DMS53 treated with DMSO at 0.1 percent for 48 hours (cell line): ENCODE measurements at regions not wholly inside any gene's neighbourhood (a gene's known extent, or its start where the extent isn't known, plus 50 kb on each side); places are given as distances from the start of the nearest gene placed in this dataset.
"Not testable (repeated sequence)": the region's sequence is repeated elsewhere in the genome, so short reads cannot be mapped to it uniquely, and the experiment has no call there.

Experiments
- DNase-seq: peaks from one replicate; lab custom pipeline; 2025; ENCODE audit not compliant: unreplicated experiment; lab: John Stamatoyannopoulos, UW

DNA sequence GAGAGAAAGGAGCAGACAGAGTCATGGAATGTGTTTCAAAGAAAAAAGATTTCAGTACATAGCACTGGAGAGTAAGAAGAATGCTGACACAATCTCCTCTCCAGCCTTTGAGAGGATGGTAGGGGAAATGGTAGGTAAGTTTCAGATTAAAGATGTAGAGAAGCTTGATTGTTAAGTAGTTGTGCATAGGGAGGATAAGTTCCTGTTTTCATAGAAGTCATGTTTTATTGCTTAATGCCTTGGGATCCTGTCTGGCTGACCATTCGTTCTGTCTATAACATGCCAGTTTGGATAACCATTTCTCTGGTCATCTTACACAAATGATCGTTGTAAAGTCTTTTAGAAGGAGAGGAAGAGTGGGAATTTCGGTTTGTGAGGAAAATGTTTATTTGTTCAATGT is 95.7 kb upstream of the IGSF10 start:
- DNase-seq = no peak

DNA sequence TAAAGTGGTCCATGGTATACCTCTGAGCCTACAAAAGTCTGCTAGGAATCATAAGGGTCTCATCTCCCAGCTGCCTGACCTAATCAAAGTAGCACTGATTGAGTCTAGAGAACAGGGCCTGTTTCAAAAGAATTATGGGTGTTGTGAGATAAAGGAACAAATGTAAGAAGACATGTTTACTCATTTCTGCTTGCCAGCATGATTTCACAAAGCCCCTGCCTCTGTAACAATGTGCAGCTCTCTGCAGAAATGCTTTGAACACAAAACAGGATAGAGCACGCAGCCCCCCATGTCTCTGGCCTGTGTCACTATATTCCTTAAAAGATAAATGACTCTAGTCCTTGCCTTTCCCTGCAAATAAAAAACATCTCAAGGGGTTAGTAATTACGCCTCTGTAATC is 94.7 kb upstream of the IGSF10 start:
- no peak for DNase-seq

DNA sequence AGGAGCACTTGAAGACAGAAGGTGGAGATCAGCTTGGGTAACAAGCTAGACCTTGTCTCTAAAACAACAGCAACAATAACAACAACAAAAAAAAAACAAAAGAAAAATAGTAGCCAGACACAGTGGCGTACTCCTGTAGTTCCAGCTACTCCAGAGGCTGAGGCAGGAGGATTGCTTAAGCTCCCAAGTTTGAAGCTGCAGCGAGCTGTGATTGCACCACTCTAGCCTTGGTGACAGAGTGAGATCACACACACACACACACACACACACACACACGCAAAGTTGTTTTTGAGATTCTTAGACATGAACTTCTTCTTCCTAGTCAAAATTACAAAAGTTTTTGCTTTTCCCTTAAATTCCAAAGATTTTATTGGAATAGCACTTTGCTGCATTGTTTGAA is 93.0 kb upstream of the IGSF10 start:
- DNase-seq = no peak

DNA sequence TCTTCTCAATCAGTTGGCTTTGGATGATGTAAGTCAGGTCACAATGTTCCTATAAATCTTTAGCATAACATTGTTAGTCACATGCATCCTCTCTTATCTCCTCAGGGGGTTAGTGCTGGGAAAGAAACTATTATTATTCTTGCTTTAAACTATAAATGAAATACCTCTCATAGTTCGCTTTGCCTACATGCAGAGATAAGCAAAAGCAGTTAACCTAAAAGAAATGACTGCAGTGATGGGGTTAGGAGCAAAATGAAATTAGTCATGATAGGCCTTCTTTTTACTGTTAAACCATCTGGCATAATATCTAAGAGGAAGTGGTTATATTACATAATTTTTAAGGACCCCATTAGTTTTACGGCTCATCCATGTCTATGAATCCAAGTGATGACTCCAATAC is 91.7 kb upstream of the IGSF10 start:
- DNase-seq = no peak

DNA sequence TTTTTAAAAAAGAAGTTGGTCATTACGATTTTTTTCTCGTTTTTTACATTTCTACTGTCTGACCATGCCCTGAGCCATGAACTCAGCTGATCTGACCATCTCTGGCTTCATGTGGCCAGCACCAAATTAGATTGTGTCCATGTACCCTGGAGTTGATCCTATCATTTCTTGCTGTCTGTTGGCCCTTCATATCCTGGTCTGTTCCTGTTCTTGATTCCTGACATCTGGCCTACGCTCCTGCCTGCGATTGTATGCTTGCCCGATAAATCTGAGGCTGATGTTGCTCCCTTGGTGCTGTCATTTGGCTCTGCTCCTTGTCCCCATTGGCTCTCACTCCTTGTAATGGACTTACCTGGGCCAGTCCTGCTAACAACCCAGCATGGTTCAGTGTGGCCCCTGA is 89.8 kb upstream of the IGSF10 start:
- DNase-seq = no peak

DNA sequence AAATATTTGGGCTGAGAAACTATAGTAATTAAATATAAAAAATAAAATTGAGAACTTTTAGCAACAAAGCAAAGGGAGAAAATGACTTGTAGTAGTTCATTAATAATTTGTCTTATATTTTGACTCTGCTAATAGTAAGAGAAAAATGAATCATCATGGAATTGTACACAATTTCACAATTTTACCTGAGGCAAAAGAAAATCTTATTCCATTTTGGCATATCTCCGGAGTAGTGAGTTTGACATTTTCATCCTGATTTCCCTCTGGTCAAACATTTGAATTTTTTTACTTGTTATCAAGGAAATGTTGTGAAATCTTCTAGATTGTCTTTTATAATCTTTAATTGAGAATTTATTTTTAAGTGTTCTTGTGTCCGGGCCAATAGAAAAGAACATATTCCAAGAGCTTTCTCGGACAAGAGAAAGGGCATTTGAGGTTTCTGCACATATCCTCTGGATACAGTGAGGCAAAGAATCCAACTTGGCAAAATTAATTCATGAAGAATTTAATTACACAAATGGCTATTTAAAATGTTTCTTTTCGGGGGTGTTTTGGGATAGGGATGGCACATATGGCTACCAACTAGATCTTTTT is 89.3 kb upstream of the IGSF10 start:
- no peak for DNase-seq

DNA sequence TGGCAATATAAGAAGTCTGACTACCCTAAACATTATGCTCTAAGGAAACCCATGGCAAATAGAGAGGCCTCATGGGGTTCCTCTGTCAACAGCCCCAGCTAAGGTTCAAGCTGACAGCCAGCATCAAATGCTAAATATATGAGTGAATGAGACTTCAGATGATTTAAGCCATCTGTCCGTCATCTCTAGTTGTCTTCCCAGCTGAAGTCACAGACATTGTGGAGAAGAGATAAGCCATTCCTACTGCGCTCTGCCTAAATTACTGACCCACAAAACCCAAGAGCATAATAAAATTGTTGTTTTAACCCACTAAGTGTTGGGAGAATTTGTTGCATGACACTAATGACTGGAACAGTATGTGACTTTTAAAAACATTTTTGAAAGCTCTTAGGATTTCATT is 87.3 kb upstream of the IGSF10 start:
- DNase-seq = no peak

DNA sequence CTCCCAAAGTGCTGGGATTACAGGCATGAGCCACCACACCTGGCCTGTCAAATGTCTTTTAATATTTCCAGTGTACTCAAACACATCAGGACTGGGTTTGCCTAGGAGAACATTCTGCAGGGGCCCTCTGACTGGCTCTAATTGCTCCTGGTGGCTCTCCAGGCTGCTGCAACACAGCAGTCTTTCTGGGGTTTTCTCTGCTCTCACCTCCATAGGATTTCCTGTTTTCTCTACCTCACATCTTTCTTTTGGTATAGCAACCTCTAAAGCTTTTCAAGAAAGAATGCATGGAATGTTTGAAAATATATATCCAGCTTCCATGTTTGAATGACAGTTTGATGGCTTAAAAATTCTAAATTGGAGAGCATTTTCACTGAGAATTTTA is 83.3 kb upstream of the IGSF10 start:
- DNase-seq = no peak

DNA sequence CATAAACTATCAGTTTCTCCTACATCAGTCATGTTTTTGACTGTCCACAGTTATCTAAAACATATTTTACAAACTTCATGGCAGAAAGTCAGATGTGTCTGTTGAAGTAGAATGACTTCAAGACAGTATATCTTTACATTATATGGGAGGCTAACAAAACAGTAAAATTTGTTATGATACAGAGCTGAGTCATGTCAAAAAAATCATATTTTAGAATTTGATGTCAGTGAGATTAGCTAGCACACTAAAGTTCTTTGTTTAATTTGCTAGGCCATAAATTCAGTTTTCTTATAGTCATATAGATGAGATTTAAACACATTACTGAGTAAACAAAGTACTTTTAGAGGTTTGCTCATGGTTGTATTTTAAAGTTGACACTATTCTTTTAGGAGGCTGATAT is 80.3 kb upstream of the IGSF10 start:
- no peak for DNase-seq

DNA sequence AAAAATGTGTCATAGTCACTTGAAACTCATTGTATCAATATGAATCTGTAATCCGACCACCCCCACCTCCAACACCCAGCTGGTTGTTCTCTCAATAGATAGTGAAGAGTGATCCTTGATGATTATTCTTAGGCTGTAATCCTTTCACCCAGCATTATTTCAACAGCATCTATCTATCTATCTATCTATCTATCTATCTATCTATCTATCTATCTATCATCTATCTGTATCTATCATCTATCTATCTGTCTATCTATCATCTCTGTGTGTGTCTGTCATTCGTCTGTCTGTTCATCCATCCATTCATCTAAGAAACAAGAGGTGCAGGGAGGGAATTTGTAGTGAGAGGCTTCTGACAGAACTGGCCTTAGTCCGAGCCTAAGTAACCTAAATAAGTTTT is 78.7 kb upstream of the IGSF10 start:
- no peak for DNase-seq

DNA sequence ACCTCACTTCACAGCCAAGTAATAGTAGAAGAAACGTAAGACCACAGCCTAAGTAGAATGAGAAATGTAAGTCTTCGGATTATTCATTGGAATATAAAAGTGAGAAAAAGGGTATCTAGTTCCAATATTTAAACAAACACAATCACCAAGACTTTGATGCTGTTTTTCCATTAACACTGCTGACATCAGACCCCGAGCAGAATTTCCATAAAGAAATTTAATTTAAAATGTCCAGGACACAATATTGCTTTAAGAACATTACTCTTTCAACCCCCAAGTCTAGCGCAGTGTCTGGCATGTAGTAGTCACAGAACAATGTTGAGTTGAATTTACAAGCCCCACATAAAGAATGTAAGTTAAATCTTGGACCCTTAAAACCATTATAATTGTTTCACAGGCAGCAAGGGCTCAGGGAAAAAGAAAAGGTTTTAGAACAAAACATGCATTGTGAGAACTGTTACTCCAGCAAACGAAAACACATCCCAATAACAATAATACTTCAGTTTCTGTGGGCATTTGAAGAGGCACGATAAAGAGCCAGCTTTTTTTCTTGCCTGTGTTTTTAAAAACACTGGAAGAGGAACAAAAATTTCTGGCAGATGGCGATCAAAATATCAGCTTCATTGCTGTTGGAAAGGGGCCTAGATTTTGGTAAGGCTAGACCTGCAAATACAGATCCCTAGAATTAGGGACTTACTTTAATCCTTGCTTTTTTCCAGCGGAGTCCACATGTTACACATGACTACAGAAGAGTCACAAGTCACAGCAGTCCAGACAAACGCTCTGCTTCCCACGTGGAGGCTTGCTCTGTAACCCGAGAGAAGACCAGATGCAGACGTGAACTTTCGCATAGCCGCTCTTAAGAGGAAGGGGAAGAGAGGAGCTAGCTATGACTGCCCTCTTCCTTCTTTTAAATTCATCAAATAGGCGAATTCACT is 77.9 kb upstream of the IGSF10 start:
- DNase-seq = no peak

DNA sequence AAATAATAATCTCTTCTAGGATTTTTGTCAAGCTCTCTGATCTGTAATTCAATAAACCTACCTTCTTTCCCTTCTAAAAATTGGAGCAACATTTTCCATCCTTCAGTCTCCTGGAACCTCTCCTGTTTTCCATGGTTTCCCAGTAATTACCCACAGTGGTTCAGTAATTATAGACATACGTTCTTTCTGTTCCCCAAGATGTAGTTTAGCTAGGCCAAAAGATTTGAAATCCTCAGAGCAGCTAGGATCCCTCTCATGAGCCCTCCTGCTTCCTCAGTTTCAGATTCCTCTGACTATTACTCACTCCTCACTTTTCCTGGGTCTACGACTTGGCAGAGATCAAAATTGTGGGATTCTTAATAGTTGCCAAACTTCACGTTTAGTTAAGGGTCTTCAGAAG is 76.9 kb upstream of the IGSF10 start:
- DNase-seq = no peak

DNA sequence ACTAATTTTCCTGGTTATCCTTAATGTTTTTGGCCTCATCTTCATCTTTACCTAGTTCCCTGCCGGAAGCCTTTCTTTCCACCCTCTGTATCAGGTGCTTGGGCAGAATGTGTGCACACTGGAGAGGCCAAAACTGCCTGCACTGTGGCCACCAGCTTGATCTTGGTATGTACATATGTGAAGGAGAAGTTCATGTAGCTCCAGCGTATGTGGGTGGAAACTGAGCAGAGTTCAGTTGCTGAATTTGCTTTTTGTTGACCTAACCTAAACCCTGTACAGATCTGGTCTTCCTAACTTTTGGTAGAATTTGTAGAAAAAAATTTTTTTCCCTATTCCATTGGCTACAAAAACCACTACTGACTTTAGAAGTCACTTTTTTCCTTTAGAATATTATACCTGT is 65.9 kb upstream of the IGSF10 start:
- DNase-seq = no peak

DNA sequence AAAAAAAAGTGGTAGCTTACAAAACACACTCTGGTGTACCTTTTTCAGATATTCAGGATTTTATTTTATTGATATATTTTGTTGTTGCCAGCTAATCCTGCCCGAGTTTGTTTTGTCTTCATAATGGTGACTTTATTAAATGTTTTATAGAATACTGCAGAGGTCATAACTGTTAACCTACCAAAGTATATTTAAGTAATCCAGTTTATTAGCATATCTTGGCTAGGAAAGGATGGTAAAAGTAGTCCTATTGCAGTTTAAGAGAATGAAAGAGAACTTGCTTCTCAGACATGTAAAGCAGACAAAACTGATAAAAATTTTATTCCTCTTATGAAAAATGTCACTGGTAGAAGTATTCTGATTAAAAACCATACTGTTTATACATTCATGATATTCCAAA is 59.2 kb upstream of the IGSF10 start:
- no peak for DNase-seq

DNA sequence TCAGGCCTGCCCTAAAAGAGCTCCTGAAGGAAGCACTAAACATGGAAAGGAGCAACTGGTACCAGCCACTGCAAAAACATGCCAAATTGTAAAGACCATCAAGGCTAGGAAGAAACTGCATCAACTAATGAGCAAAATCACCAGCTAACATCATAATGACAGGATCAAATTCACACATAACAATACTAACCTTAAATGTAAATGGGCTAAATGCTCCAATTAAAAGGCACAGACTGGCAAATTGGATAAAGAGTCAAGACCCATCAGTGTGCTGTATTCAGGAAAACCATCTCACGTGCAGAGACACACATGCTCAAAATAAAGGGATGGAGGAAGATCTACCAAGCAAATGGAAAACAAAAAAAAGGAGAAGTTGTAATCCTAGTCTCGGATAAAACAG is 50.6 kb upstream of the IGSF10 start:
- DNase-seq = not testable (repeated sequence)
